Erythroblast (primary cell): ENCODE measurements at regions not wholly inside any gene's neighbourhood (a gene's known extent, or its start where the extent isn't known, plus 50 kb on each side); places are given as distances from the start of the nearest gene placed in this dataset.
"Not testable (repeated sequence)": the region's sequence is repeated elsewhere in the genome, so short reads cannot be mapped to it uniquely, and the experiment has no call there.

Experiments
- DNase-seq, 2 experiments: peaks; one replicate each; lab custom pipeline; 2025; lab: John Stamatoyannopoulos, UW
- GATA1 ChIP-seq: IDR thresholded peaks from 2 replicates; pipeline ENCODE4 v1.6.1; 2011; ENCODE audit warnings: low read depth, mild to moderate bottlenecking, control low read depth, low read length, moderate library complexity
- POLR2A ChIP-seq: IDR thresholded peaks from 2 replicates; pipeline ENCODE4 v1.6.1; 2011; ENCODE audit warnings: mild to moderate bottlenecking, low read length

DNA sequence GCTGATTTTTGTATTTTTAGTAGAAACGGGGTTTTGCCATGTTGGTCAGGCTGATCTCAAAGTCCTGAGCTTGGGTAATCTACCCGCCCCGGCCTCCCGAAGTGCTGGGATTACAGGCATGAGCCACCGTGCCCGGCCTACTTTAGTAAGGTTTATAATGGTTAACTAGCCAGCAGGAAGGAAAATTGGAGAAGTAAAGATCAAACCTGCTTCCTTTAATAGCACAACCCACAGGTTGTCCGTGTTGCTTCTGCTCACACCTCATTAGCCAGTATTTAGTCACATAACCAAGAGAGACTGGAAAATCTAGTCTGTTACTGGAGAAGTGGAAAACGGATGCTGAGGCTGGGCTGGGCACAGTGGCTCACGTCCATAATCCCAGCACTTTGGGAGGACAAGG lies 51.9 kb upstream of the TBL1XR1 start:
- TF ChIP-seq GATA1 (no peak), POLR2A (no peak)
- no peak for DNase-seq

GRCh38 chr3:177250151-177250550 lies 52.9 kb upstream of the TBL1XR1 start:
- TF ChIP-seq POLR2A (no peak), GATA1 (no peak)
- no peak for DNase-seq

GRCh38 chr3:177251755-177252154 lies 54.5 kb upstream of the TBL1XR1 start:
- no peak for DNase-seq
- TF ChIP-seq POLR2A, result no peak
- TF ChIP-seq GATA1, result no peak

DNA sequence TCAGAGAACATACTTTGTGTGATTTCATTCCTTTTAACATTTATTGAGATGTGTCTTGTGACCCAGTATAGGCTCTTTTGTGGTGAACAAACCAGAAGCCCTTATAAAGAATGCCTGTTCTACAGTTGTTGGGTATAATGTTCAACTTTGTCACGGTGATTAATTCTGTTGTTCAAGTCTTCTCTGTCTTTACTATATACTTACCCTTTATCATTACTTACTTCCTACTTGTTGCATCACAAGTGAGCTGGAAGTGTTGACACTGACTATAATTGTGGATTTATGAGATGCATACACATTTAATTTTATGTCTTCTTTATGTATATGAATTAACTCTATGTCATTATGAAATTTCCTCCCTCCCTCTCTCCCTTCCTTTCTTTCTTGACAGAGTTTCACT lies 59.7 kb upstream of the TBL1XR1 start:
- TF ChIP-seq GATA1, result no peak
- no peak for TF ChIP-seq POLR2A
- no peak for DNase-seq

DNA sequence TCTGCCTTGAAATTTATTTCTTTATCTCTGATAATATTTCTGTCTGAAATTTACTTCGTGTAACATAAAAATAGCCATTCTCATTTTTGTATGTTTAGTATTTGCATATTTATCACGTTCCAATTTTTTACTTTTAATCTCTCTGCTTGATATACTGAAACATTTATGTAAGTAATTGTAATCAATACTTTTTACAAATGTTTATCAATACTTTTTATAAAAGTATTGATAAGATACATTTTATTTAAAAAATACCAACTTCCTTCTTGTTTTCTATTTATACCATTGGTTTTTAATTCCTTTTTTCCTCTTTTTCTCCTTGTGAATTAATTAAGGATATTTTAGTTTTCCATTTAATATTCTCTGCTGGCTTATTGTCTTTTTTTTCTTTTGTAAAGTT lies 60.3 kb upstream of the TBL1XR1 start:
- TF ChIP-seq GATA1, result no peak
- no peak for TF ChIP-seq POLR2A
- no peak for DNase-seq

DNA sequence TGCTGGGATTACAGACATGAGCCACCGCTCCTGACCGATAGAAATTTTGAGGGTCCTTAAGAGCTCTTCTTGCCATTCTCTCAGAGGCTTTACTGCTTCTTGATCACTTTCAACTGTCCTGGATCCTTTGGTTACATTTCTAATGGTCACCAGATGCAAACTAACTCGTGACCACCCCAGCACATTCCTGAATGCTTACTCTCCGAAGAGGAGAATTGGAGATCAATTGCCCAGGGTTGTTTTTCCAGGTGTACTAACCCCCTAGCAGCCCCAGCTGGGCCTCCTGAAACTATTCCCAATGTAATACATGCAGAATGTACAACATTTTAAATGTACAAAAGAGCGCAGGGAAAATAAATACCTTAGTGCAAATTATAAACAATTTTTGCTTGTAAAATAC lies 65.1 kb upstream of the TBL1XR1 start:
- no peak for TF ChIP-seq GATA1
- TF ChIP-seq POLR2A, result no peak
- no peak for DNase-seq

DNA sequence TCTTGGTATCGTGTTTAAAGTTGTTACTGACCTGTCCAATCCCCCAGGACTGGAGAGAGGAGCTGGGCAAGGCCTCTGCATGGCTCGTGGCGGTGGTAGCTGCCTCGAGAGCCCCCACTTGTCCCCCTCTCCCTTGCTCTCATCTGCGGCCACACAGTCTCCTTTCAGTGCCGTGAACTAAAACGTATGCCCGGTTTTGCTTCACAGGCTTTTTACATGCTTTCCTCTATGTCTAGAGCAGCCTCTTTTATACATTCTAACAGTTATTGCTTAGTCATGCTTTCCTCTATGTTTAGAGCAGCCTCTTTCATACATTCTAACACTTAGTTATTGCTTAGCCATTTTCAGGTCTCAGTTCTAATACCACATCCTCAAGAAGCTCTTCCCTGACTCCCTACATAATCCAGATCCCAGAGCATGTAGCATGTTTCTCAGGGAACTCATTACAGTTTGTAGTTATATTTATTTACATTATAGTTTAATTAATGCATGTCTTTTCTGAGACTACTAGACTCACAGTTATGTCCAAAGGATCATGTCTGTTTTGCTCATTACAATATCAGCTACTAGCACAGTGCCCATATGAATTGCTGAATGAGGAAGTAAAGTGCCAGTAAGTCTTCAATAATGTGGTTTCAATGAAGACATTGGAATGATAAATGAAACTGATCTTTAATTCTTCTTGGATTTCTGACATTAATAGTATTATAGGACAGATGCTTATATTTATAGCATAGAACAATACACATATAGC lies 66.5 kb upstream of the TBL1XR1 start:
- no peak for TF ChIP-seq POLR2A
- TF ChIP-seq GATA1, result no peak
- DNase-seq, result peak; percentile 24 to 32

- not testable (repeated sequence) for DNase-seq
Measured at GRCh38 chr3:177271811-177272501, 74.7 kb upstream of the TBL1XR1 start.

- TF ChIP-seq GATA1 (no peak), POLR2A (no peak)
- DNase-seq, result no peak
Measured at GRCh38 chr3:177278016-177278415, 80.7 kb upstream of the TBL1XR1 start.

DNA sequence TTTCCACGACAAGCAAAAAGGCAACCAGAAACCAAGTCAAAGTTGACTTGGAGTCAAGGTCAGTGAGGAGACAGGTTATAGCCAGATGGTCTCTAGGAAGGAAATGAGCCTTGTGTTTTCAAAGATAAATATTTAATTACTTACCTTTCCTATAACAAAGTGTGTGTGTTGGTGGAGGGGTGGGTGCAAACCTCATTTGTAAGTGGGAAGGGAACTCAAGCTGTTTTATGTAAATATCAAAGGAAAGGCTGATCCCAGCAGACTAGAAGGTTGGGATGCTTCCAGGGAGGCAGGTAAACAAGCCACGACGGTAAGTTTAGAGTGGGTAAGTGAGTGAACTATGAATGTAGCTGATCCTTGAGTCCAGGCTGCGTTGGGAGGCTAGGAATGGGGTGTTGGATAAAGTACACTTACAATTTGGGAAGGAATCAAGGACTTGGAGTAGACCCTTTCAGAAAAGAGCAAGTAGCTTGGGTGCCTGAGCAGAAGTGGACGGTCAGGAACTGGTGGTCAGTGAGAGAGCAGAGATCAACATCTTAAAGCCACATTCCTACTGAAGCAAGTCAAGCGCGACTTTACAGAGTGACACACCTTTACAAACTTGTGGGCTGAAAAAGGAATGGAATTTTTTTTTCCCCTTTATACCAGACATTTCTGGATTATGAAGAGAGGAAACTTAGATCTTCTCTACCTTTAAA lies 82.0 kb upstream of the TBL1XR1 start:
- TF ChIP-seq GATA1, result no peak
- no peak for TF ChIP-seq POLR2A
- DNase-seq, result no peak

DNA sequence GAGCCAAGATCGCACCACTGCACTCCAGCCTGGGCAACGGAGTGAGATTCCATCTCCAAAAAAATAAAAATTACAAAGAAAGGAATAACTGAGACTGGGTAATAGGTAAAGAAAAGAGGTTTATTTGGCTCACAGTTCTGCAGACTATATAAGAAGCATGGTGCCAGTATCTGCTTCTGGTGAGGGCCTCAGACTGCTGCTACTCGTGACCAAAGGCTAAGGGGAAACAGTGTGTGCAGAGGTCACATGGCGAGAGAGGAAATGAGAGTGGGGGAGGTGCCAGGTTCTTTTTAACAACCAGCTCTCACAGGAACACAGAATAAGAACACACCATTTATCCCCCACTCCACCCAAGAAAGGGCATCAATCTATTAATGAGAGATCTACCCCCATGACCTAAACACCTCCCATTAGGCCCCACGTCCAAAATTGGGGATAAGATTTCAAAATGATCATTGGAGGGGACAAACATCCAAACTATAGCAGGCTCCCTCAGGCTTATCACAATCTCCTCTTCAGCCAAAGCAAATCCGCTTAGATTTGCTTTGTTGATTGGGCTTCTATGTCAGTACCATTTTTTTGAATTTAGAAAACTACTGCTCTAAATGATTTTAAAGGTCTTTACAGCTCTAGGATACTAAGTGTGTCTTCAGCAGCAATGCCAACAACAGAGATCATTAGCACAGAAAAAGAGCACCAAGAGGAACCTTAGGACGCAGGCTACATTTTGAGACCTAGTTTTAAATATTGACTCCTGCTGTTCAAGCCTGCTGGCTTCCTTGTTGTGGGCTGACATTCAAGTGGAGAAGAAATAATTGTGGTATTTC lies 84.2 kb upstream of the TBL1XR1 start:
- TF ChIP-seq GATA1 (no peak), POLR2A (no peak)
- DNase-seq, result no peak

- DNase-seq, result no peak
Measured at GRCh38 chr3:177282119-177282655, 84.9 kb upstream of the TBL1XR1 start.

DNA sequence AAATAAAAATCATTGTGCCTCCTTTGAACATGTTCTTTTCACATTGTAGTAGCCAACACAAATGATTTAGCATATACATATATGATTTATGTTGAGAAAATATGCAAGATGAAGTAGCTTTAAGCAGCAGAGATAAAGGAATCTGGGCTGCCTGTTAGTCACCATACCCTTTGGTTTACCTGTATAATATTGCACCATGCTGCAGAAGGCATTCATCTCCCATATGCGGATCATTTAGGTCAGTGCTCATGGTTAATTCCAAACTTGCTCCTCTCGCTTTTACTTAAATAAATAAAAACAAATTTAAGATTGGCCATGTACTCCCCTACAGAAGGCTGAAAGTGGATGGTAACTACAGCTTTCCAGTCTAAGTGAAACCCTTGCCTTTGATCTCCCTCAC lies 86.7 kb upstream of the TBL1XR1 start:
- no peak for DNase-seq
- TF ChIP-seq GATA1, result no peak
- no peak for TF ChIP-seq POLR2A

More at GRCh38 chr3:177282119-177282655, 84.9 kb upstream of the TBL1XR1 start:
- TF ChIP-seq POLR2A (no peak), GATA1 (no peak)
